AG09319 (cell line): ENCODE measurements at regions not wholly inside any gene's neighbourhood (a gene's known extent, or its start where the extent isn't known, plus 50 kb on each side); places are given as distances from the start of the nearest gene placed in this dataset.
"Not testable (repeated sequence)": the region's sequence is repeated elsewhere in the genome, so short reads cannot be mapped to it uniquely, and the experiment has no call there.

ENCODE experiments used
- DNase-seq: peaks from one replicate; pipeline ENCODE4 v3.0.0-alpha.2; 2010; ENCODE audit warnings: low read depth; ENCODE audit errors: extremely low read depth
- TF ChIP-seq, protein P1 (sequence below): IDR thresholded peaks from 2 replicates; pipeline ENCODE4 v1.5.1; 2011; ENCODE audit warnings: low read depth, mild to moderate bottlenecking, inconsistent platforms, low read length, moderate library complexity

DNA sequence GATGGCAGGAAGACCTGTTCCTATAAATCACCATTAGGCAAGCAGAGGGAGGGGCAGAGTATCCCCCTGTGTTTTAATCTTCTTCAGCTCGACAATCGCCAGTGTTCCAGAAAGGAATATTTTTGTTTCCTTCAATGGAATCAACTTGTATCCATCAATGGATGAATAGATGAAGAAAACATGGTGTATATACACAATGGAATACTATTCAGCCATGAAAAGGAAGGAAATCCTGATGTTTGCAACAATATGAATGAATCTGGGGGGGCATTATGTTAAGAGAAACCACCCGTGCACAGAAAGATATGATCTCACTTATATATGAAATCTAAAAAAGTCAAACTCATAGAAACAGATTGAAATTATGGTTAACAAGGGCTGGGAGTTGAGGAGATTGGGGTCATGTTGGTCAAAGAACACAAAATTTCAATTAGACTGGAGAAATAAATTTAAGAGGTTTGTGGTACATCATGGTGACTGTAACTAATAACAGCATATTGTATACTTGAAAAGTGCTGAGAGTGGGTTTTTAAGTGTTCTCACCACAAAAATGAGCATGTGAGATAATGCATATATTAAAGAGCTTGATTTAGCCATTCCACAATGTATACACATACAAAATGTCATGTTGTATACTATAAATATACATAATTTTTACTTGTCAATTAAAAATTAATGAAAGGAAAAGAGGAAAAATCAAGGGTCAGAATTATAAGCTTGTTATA lies 64.2 kb upstream of the ITGA11 start:
- no peak for DNase-seq
- TF ChIP-seq, protein P1, sequence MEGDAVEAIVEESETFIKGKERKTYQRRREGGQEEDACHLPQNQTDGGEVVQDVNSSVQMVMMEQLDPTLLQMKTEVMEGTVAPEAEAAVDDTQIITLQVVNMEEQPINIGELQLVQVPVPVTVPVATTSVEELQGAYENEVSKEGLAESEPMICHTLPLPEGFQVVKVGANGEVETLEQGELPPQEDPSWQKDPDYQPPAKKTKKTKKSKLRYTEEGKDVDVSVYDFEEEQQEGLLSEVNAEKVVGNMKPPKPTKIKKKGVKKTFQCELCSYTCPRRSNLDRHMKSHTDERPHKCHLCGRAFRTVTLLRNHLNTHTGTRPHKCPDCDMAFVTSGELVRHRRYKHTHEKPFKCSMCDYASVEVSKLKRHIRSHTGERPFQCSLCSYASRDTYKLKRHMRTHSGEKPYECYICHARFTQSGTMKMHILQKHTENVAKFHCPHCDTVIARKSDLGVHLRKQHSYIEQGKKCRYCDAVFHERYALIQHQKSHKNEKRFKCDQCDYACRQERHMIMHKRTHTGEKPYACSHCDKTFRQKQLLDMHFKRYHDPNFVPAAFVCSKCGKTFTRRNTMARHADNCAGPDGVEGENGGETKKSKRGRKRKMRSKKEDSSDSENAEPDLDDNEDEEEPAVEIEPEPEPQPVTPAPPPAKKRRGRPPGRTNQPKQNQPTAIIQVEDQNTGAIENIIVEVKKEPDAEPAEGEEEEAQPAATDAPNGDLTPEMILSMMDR, result no peak

DNA sequence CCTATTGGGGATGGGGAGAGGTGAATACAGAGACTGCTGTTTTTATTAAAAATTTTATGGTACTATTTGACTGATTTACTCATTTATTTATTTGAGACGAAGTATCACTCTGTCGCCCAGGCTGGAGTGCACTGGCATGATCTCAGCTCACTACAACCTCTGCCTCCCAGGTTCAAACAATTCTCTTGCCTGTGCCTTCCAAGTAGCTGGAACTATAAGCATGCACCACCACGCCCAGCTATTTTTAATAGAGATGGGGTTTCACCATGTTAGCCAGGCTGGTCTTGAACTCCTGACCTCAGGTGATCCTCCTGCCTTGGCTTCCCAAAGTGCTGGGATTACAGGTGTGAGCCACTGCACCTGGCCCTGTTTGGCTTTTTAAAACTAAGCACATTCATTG lies 64.8 kb upstream of the ITGA11 start:
- not testable (repeated sequence) for DNase-seq

DNA sequence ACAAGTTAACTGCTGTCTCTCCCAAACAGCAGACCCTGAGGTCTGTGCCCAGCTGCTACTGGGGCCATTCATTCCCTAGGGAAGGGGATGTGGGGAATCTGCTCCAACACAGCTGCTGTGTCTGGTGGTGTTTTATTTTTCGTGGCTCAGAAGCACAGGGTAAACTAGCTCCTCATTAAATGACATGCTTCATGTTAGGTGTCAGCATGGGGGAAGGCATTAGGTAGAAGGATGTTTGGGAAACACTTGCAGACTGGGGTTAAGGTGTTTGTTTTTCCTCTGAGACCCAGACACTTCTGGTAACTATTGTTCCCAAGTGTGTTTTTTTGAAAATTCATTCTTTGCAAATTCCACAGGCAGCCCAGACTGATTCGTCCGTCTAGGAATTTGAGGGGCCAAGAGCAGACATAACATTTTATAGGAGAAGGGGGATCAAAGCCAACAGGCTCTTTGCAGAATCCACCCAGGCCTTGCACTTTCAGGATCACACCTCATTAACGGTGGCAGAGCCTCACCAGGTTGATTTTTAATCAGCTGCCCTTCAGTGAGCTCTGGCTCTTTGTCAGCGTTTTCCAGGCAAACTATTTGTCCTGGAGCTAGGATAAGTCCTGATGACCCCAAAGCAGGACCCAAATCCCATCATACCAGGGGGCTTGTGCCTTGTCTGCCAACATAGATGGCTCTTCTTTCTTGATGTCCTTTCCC lies 65.4 kb upstream of the ITGA11 start:
- TF ChIP-seq, protein P1, result no peak
- no peak for DNase-seq

DNA sequence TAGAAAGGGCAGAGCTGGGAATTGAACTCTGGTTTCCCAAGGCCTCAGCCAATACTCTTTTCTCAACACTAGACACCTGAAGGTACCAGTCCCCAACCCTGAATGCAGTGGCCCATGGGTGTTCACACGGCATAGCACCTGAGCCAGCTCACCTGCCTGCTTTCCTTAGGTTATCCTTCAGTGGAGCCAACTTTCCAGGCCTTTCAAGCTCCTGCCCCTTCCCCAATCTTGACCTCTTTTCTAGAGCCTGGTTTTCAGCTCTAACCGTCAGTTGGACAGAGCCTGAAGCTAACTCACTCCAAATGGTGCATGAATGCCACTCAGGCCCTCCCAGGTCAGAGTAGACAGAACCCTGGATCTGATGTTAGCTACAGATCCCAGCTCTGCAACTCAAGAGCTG lies 66.1 kb upstream of the ITGA11 start:
- TF ChIP-seq, protein P1, result no peak
- no peak for DNase-seq

DNA sequence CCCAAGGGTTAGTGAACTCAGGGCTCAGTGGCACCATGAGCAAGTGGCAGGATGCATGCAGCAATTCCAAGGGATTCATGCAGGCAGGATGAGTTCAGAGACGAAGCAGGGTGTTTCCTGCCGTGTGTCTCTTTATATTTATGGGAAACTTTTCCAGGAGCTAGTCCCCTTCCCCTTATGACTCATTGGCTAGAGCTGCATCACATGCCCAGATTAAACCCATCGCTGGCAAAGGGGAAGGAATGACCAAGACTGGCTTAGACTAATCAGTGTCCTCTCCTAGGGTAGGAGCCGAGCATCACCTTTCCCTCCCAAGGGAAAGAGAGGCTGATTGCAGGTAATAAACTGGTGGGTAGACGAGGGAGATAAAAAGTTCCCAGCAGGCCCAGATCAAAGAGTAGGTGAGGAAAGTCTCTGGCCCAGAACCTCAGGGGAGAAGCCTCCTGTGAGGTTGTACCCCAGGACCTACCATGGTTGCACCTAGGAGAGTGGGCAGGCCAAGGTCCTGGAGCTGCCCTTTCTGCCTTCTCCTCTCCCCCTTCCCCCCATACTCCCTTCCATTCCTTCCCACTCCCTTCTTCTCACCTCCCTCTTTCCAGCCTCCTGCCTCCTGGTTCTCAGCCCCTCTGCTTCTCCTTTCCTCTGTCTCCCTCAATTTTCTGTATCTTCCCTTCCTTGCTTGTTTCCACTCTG lies 67.8 kb upstream of the ITGA11 start:
- DNase-seq, result no peak
- TF ChIP-seq, protein P1, result no peak

DNA sequence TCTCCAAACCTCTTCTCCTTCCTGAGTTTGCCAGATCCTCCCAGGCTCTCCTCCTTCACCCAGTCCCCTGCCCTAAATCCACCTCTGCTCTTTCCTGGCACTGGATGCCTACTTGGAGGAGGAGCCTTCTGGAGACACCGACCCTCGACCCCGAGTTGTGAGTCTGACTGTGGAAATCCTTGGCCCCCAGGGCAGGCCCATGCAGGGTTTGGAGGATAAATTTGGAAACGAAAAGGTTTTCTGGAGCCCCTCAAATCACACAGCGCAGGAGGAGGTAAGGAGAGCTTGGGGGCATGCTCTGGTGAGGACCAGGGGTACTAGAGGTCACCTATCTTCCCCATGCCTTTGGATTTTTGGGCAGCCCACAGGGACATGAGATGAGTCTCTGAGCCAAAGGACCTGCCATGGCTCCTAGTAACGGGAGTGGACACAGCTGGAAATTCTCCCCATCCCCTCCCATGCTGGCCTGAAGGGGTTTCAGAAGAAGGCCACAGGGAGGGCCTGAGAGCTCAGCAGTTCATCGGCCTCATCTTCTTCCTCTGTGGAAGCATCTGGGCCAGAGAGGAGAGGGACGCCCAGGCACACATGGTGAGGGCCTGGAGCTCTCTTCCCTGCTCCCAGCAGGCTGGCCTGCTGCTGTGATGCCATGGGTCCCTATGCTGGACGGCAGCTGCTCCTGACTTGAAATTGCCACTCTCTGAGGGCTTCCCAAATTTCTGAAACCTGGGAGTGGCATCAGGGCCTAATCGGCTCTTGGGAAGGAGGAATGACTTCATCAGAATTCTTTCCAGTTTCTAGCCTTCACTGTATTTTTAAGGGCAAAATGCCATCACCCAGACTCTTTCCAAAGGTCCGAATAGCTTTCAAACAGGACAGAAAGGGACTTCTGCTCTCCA lies 68.6 kb upstream of the ITGA11 start:
- DNase-seq, result no peak

DNA sequence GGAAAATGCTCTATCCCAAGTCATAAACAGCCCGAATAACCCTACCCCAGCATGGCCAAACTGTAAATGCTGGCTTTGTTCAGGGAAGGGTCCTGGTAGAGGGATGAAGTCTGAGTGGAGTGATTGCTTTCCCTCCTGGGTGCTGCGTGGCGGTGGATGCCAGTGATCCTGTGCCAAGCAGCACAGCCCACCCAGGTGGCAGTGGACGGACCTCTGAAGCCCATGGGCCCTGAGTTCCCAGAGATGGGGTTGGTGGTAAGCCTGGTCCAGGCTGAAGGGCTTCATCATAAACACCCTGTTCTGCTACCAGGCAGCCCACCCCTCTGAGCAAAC lies 69.3 kb upstream of the ITGA11 start:
- DNase-seq, result no peak
- TF ChIP-seq, protein P1, result no peak

More for the DNA sequence above, 68.6 kb upstream of the ITGA11 start:
- TF ChIP-seq, protein P1, result no peak
